Limb (tissue), 2 donors: ENCODE measurements at regions not wholly inside any gene's neighbourhood (a gene's known extent, or its start where the extent isn't known, plus 50 kb on each side); places are given as distances from the start of the nearest gene placed in this dataset.

Experiments used
- DNase-seq, 2 donors: peaks; one replicate each; pipeline ENCODE4 v3.0.0-alpha.2; 2016; ENCODE audit errors: extremely low spot score in 2 of 2

- no peak for DNase-seq
Observed at GRCh38 chr18:6648581-6648980, 80.9 kb upstream of the ARHGAP28 start.

DNA sequence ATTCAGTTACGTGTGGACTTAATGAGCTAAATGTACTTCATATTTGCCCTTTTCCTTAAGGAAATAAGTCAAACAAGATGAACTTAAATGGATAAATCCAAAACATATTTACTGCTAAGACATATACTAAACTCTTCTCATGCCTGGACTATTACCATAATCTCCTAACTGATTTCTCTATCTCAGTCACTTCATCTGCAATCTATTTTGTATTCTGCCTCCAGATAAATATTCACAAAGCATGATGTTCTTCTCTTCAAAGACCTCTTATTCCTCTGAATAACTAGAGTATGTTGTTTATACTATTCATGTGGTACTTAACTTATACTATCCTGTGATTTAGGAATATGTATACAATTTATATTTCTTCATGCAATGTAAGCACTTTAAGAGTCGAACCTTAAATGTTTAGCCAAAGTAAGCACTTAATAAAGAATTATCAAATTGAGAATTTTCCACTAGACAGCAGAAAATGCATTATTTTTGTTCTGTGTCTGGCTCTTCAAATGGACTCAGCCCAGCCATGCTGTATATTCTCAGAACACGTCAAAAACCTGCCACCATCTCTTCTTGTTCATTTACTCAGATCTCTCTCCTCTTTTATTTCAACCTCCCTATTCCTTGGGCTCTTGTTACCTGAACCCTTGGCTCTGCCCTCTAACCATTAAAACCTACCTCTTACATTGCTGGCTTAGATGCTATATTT lies 79.9 kb upstream of the ARHGAP28 start:
- DNase-seq, result peak in 1 of 2 donors; percentile 45

DNA sequence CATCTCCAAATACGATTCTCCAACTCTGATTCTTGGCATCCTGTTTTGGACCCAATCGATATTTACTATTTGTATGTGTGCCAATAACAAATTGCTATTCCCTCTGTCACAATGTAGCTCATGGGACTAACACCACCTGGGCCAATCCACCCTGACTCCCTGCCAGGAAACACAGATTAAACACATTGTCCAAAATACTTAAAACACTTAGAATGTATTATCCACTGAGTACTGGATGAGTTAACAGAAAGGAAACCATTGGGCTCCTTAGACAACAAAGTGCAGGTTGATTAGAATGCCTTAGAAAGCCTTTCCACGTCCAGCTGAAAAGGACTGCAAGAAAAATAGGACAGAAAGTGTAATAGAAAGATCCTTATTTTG lies 79.4 kb upstream of the ARHGAP28 start:
- no peak for DNase-seq

- no peak for DNase-seq
Observed at GRCh38 chr18:6650747-6651146, 78.8 kb upstream of the ARHGAP28 start.

- DNase-seq, result no peak
Observed at GRCh38 chr18:6652098-6652497, 77.4 kb upstream of the ARHGAP28 start.

DNA sequence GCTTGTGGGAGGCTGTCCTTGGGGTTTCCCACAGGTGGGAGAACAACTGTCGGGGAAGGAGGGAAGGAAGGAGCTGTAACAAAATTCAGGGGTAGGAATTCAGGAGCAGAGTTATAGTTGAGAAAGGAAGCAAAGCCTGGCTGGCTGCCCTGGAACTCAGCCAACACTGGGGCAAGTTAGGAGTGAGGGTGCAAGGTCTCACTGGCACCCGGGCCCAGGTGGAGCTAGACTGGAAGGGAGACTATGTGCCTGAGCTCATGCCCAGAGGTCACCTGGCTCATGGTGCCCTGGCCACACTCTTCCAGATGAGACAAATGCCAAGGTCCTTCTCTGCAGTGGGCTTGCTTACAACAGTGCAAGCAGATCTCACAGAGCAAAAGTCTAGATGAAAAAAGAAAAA lies 75.6 kb upstream of the ARHGAP28 start:
- DNase-seq, result no peak

GRCh38 chr18:6659963-6660725 lies 69.4 kb upstream of the ARHGAP28 start:
- DNase-seq, result peak in 1 of 2 donors; percentile 64

DNA sequence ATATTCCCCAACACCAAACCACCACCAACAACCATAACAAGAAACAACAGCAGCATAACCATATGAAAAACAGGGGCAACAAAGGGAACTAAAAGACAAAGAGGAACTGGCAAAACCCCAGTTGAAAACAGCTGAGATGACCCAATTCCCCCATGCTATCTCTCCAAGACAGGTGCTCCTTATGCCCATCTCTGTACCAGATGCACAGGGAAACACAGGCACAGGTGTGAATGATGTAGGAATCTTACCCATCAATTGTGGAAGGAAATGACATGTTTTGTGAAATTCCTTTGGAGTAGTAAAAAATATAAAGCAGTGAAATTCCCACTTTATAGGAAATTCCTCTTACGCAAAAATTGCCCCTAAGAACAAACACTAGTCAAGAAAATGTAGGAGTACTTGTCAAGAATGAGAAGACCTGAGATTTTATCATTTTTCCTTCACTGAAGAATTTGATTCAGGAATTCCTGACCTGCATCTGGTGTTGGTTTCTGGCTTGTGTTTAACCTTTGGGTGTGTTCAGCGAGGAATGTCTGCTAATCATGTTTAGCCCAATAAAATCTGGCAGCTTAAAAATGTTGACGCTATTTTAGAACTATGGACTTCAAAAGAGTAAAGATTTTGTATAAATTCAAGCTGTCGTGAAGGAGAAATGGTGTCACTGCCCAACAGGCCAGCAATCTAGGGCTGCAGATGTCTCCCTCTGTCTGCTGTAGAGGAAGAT lies 67.7 kb upstream of the ARHGAP28 start:
- DNase-seq, result no peak

- DNase-seq, result peak in 1 of 2 donors; percentile 79
Observed at GRCh38 chr18:6666012-6666685, 63.4 kb upstream of the ARHGAP28 start.

DNA sequence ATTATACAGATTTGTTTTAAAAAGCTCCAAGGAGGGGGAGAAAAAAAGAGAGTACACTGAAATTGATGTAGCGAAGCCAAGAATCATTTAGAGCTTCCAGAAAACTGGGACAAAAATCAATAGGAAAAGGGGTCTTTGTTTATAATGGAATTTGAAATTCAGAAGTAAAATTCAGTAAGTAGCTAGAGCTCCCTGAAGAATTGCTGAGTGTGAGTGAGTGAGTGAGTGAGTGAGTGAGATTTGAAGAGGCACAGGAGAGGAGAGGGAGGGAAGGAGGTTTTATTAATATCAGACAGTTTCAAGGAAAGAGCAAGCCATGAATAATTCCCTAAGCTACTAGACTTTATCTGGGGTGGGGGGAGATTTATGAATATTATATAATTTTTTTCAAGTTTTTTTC lies 60.7 kb upstream of the ARHGAP28 start:
- DNase-seq, result no peak

- DNase-seq, result no peak
Observed at GRCh38 chr18:6672821-6673308, 56.7 kb upstream of the ARHGAP28 start.

DNA sequence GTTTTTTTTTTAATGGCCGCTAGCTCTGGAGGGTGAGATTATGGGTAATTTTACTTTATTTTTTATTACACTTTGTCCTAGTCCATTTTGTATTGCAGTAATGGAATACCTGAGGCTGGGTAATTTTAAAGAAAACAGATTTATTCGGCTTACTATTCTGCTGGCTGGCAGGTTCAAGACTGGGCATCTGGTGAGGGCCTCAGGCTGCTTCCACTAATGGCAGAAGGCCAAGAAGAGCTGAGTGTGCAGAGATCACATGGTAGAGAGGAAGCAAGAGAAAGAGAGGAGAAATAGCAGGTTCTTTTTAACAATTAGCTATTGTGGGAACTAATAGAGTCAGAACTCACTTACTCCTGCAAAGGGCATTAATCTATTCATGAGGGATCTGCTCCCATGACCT lies 52.4 kb upstream of the ARHGAP28 start:
- DNase-seq, result no peak

GRCh38 chr18:6679201-6679600 lies 50.3 kb upstream of the ARHGAP28 start:
- DNase-seq, result no peak
